Forelimb muscle (tissue), 1 donor: ENCODE measurements at regions not wholly inside any gene's neighbourhood (a gene's known extent, or its start where the extent isn't known, plus 50 kb on each side); places are given as distances from the start of the nearest gene placed in this dataset.
"Not testable (repeated sequence)": the region's sequence is repeated elsewhere in the genome, so short reads cannot be mapped to it uniquely, and the experiment has no call there.

Experiments used
- DNase-seq: peaks from one replicate; pipeline ENCODE4 v3.0.0-alpha.2; 2013; ENCODE audit warnings: low read depth

DNA sequence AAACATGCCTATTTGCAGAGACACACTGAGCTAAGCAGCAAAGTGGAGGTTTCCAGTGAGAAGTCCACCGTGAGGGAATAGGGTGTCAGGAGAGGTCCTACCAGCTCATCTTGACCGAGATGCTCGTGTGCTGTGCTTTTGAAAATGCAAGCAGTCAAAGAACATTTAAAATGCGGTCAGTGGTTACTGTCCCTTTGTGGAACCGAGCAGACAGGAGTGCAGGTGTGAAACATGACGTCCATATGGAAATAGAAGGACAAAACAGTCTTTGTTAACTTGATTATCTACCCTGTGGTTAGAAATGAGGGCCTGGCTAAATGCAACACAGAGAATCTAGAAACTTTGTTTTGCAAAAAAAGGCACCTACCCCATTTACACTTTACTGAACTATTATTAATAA, 473.3 kb downstream of the SPATA31A6 start:
- not testable (repeated sequence) for DNase-seq

GRCh38 chr9:42657496-42657895, 474.0 kb downstream of the SPATA31A6 start:
- not testable (repeated sequence) for DNase-seq

GRCh38 chr9:42697146-42697545, 513.7 kb downstream of the SPATA31A6 start:
- not testable (repeated sequence) for DNase-seq

DNA sequence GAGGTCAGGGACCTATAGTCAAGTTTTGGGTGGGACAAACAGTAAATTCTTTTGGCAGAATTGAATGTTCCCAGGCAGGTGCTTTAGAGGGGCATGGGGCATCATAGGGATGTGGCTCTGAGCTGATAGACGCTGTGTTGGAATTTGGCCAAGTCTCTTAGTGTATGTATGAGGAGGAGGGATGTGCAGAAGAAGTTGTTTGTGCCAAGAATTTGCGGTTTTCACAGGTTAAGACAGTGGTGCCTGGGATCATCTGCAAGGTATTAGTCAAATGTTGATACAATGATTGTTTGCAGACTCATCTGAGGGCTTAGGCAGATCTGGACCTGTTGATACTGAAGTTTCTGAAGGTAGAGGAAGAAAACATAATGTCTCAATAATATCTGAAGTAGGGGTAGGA, 519.4 kb downstream of the SPATA31A6 start:
- DNase-seq, result not testable (repeated sequence)

GRCh38 chr9:42724841-42725835, 541.7 kb downstream of the SPATA31A6 start:
- not testable (repeated sequence) for DNase-seq

DNA sequence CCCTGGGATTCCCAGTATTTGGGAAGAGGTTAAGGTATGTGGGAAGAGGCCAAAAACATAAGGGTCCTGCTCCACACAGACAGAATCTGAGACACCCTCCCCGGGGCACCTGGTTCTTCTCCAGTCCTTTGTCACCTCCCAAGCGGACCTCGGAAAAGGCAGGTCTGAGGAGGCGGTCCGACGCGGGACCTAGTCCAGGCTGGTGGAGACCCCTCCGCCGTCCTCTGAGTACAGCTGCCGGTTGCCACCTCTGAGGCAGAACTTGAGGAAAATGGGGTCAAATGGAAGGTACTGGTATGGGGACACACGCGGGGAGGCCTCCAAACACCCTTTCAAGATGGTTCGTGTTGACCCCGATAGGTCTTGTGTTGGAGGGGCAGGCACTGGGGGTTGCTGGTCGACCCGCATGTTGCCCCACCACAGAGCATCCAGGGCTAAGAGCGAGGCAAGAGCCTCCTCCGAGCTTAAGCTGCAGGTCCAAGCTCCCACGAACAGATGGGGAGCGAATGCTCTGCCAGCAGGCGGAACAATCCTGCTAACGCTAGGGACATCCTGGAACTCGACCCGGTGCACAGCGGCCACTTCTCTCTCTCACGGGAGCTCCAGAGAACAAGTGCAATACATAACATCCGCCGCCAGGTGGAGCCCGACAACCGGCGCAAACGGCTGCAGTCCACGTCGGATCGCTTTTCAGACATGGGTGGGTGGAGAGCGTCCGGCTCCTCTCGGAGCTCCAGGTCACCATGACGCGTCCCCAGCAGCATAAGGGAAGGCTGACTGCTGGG, 559.8 kb downstream of the SPATA31A6 start:
- peak; percentile 0 for DNase-seq

DNA sequence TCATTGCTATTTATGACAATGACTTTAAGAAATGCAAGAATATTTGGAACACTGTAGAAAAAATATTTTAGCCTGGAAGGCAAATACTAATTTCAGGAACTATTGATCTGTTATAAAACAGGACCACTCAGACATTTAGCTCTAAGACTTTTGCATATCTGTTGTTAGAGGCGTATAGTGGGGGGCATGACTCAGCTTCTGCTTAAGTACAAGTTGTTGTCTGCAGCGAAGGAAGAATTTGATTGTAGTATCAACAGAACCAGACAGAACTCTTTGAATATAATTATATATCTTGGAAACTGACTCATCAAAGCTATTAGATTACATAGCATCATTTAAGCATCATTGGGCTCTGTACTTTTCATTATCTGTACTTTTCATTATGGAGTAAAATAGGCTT, 573.8 kb downstream of the SPATA31A6 start:
- not testable (repeated sequence) for DNase-seq

- DNase-seq, result not testable (repeated sequence)
Observed at GRCh38 chr9:42759320-42759719, 575.9 kb downstream of the SPATA31A6 start.

GRCh38 chr9:42782201-42782600, 598.7 kb downstream of the SPATA31A6 start:
- DNase-seq, result not testable (repeated sequence)

DNA sequence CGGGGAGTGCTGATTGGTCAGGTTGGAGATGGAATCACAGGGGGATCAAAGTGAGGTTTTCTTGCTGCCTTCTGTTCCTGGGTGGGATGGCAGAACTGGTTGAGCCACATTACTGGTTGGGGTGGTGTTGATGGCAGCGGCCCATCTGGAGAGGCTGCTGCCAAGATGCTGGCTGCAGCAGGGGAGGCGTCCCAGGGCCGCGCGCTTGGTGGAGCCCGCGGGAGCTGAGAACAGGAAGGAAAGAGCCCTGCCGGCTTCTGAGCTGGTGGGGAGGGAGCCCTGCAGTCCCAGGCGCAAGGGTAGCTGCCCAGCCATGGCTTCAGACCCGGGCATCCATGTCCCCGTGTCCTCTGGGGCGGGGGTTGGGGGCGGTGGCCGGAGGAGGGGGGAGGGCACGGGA, 609.3 kb downstream of the SPATA31A6 start:
- not testable (repeated sequence) for DNase-seq

DNA sequence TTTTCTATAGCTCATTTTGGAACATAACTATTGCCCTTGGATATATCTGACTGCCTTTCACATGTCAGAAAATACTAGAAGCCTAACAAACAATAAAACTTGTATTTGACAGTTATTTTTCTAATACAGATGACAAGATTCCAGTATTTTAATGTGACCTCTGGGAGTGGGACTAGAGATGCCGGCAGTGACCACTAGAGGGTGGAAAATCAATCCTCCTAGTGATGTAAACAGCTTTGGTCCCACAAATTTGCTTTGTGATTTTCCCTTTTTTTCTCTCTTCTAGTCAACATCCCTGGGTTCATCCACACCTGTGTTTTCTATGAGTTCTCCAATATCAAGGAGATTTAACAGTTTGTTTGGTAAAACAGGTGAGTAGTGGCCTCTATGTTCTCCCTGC, 615.1 kb downstream of the SPATA31A6 start:
- DNase-seq, result not testable (repeated sequence)

DNA sequence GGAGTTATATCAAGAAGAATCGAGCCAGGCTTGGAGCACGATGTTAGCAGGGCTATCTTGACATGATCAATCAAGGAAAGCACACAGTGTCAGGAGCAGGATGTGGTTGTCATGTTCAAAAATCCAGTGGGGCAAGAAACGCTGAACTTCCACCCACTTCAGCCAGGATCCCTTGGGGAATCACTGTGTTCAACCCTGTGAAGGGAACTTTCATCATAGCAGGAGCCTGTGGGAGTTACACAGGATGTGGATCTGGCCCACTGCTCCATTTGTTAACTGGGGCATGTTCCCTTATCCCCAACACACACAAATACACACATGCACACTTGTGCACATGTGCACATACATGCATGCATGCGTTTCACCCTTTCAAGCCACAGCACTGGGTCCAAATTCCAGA, 619.3 kb downstream of the SPATA31A6 start:
- not testable (repeated sequence) for DNase-seq

DNA sequence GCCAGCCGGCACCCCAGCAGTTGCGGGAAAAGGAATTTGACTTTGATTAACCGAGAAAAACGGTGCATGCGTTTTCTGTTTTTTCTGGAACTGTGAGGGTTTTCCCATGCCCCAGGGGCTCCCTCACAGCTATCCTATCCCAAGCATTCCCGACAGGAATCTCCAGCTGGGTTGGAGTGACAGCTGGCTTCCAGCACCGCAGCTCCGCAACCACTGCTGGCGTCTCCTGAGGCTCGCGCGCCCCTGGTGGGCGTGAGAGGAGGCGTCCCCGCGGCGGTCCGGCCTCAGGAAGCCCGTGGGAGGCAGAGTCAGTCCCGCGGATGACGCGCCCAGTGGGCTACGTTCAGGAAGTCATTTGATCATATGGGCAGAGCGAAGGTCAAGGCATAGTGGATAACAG, 623.2 kb downstream of the SPATA31A6 start:
- not testable (repeated sequence) for DNase-seq

DNA sequence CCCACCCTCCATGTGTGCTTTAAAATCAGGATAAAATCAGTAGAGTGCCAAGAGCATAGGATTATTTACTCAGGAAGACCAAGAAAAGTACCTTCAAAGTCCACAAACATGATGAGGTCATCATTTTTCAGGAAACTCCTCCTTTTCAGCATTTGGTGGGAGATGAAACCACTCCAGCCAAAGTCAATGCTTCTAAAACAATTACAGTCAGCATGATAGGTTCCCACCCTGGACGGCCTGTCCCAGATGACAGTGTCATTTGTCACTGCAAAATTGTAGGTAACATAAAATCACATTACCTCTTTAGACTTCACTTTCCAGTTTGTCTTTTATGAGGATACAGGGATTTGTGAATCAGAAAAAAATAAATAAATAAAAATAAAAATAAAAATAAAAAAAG, 638.0 kb downstream of the SPATA31A6 start:
- not testable (repeated sequence) for DNase-seq

DNA sequence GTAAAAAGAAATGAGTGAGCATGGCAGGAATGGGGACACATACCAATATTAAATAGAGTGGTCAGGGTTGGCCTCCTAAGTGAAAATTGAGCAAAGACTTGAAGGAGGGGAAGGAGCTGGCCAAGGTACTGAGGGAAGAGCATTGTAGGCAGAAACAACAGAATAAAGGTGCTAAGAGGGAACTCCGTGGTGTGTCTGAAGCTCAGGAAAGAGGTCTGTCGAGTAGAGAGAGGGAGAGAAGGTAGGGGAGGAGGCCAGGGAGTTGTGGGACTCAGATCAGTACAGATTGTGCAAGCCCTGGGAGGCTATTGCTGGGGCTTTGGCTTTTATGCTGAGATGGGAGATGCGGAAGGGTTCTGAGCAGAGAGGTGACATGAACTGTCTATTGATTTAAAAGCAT, 664.7 kb downstream of the SPATA31A6 start:
- DNase-seq, result not testable (repeated sequence)

- DNase-seq, result not testable (repeated sequence)
Observed at GRCh38 chr9:42850896-42851693, 667.6 kb downstream of the SPATA31A6 start.

DNA sequence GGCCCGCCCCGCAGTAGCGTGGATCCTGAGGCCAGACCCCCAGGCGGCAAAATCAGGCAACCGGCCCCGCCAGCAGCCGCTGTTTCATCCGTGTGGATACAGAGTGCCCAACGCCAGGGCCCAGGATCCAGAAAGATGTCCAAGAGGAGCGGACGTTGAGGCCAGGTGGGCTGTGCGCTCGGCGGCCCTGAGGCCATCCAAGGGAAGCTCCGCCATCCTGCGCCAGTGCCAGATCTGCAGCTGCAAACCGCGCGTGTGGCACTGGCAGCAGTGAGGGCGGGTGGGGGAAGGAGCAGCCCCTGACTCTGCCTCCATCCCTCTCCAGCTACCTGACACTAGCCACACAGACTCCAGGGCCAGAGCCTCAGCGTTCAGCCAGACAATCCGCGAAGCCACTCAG, 668.2 kb downstream of the SPATA31A6 start:
- DNase-seq, result not testable (repeated sequence)

DNA sequence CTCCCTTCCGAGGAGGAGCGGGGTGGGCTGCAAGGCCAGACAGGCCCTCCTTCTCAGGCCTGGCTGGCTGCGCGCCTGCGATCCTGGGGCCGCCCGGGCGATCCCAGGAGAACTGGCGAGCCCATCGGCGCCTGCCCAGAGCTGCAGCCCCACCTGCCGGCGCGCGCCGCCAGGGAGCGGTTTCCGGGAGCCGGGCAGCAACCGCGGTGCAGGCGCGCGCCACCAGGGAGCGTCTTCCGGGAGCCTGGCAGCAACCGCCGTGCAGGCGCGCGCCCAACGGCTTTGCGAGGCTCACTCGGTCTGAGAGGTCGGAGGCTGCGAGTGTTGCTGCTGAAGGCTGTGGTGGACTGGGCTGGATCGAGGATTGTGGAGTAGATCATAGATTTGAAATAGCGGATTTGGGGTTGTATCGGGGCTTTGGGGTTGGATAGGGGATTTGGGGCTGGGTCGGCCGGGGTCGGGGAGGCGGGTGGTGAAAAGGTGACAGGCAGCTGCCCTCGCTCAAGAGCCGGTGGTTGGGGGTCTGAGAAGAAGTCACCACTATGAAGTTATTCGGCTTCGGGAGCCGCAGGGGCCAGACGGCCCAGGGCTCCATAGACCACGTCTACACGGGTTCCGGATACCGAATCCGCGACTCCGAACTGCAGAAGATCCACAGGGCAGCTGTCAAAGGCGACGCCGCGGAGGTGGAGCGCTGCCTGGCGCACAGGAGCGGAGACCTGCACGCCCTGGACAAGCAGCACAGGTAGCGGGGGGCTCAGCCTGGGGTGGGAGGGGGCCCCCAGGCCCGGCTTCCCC, 668.9 kb downstream of the SPATA31A6 start:
- not testable (repeated sequence) for DNase-seq

DNA sequence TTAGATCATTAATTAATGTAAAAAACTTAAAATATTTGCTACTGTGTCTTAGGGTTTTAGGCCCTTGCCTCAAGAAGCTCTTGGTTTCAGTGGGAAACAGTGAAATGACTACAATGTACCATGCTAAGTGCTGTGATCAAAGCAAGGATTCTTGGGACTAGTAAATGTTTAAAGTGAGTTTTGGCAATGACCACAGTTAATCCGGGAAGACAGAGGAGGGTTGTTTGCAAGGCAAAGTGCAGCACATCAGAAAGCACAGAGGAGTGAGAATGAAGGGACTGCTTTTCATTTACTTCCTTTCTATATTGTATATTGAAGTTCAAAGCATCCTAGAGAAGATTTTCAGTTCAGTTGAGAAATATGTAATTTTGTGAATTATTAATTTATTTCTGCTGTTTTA, 676.7 kb downstream of the SPATA31A6 start:
- DNase-seq, result not testable (repeated sequence)

DNA sequence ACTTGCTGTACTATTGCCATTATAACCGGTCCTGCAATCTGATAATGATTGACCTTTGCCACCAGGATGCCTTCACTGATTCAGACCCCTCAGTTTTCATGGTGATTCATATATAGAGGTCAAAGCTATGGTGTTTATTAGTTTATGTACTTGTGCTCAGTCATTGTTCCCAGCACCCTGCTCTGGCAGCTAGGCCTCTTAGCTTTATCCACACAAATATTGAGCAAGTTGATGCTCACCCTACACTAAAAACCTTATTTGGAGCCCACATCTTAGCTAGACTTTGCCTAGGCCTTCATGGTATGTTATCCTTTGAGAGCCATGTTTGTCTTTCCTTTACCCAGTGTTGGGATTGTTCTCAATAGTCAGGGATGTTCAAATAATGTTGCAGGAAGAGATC, 679.0 kb downstream of the SPATA31A6 start:
- not testable (repeated sequence) for DNase-seq
